Liver (tissue), 8 donors: ENCODE measurements at regions not wholly inside any gene's neighbourhood (a gene's known extent, or its start where the extent isn't known, plus 50 kb on each side); places are given as distances from the start of the nearest gene placed in this dataset.
"Not testable (repeated sequence)": the region's sequence is repeated elsewhere in the genome, so short reads cannot be mapped to it uniquely, and the experiment has no call there.

Experiments used
- DNase-seq: peaks from one replicate; pipeline ENCODE4 v3.0.0-alpha.2; 2017; ENCODE audit warnings: low spot score
- H3K27ac ChIP-seq, 2 donors: one replicate each; pipeline ENCODE4 v1.7.0; 2013; ENCODE audit warnings: inconsistent platforms in 2 of 2, low read length in 2 of 2, control low read depth in 1 of 2, low read depth in 1 of 2, mild to moderate bottlenecking in 1 of 2
- H3K27me3 ChIP-seq, 4 donors: one replicate each; pipeline versions ENCODE4 v1.6.1 to v1.7.0; 2013; ENCODE audit warnings: low read length in 3 of 4, inconsistent platforms in 1 of 4, mild to moderate bottlenecking in 1 of 4, moderate library complexity in 1 of 4; ENCODE audit not compliant: control insufficient read depth in 4 of 4, insufficient read depth in 4 of 4
- H3K36me3 ChIP-seq, 4 donors: one replicate each; pipeline versions ENCODE4 v1.6.1 to v1.7.0; 2013; ENCODE audit warnings: low read length in 3 of 4, mild to moderate bottlenecking in 3 of 4, low read depth in 1 of 4, moderate library complexity in 1 of 4; ENCODE audit not compliant: control insufficient read depth in 4 of 4, insufficient read depth in 3 of 4
- H3K4me1 ChIP-seq, 4 donors: one replicate each; pipeline versions ENCODE4 v1.6.1 to v1.7.0; 2013; ENCODE audit warnings: low read length in 3 of 4, mild to moderate bottlenecking in 3 of 4, moderate library complexity in 1 of 4; ENCODE audit not compliant: control insufficient read depth in 4 of 4, insufficient read depth in 4 of 4
- H3K4me3 ChIP-seq, 3 donors: one replicate each; pipeline versions ENCODE4 v1.6.1 to v1.7.0; 2013; ENCODE audit warnings: low read length in 3 of 3, control low read depth in 1 of 3, low read depth in 1 of 3, mild to moderate bottlenecking in 1 of 3
- H3K9ac ChIP-seq, 2 donors: one replicate each; pipeline ENCODE4 v1.7.0; 2013; ENCODE audit warnings: low read length in 2 of 2, mild to moderate bottlenecking in 2 of 2, moderate library complexity in 2 of 2, control low read depth in 1 of 2, low read depth in 1 of 2
- H3K9me3 ChIP-seq, 4 donors: one replicate each; pipeline versions ENCODE4 v1.6.1 to v1.7.0; 2013; ENCODE audit warnings: low read length in 3 of 4; ENCODE audit not compliant: control insufficient read depth in 4 of 4
- GABPA ChIP-seq, 2 donors: IDR thresholded peaks in 1 of 2; conservative IDR thresholded peaks in 1 of 2; 2 replicates each; pipeline ENCODE4 v1.6.1; 2016; ENCODE audit warnings: antibody characterized with exemption in 2 of 2, mild to moderate bottlenecking in 1 of 2, moderate library complexity in 1 of 2
- HNF4A ChIP-seq, 2 donors: conservative IDR thresholded peaks; 2 replicates each; pipeline ENCODE4 v1.6.1; 2016; ENCODE audit warnings: antibody characterized with exemption in 2 of 2, mild to moderate bottlenecking in 2 of 2
- HNF4G ChIP-seq: IDR thresholded peaks from 2 replicates; pipeline ENCODE4 v1.6.1; 2016; ENCODE audit warnings: antibody characterized with exemption
- JUND ChIP-seq, 2 donors: IDR thresholded peaks; 2 replicates each; pipeline ENCODE4 v1.6.1; 2016; ENCODE audit warnings: antibody characterized with exemption in 2 of 2
- NR2F2 ChIP-seq: IDR thresholded peaks from 2 replicates; pipeline ENCODE4 v1.6.1; 2016; ENCODE audit warnings: antibody characterized with exemption
- RAD21 ChIP-seq, 2 donors: IDR thresholded peaks; 2 replicates each; pipeline ENCODE4 v1.6.1; 2016; ENCODE audit warnings: antibody characterized with exemption in 2 of 2, mild to moderate bottlenecking in 2 of 2
- SP1 ChIP-seq: IDR thresholded peaks from 2 replicates; pipeline ENCODE4 v1.6.1; 2018; ENCODE audit warnings: antibody characterized with exemption, mild to moderate bottlenecking
- TAF1 ChIP-seq: conservative IDR thresholded peaks from 2 replicates; pipeline ENCODE4 v1.6.1; 2016; ENCODE audit warnings: antibody characterized with exemption, mild to moderate bottlenecking
- YY1 ChIP-seq: IDR thresholded peaks from 2 replicates; pipeline ENCODE4 v1.6.1; 2016; ENCODE audit warnings: antibody characterized with exemption, mild to moderate bottlenecking
- WGBS: extraction: QIAGEN DNeasy Blood & Tissue Kit; methylation state at CpG from one replicate; pipeline ENCODE4 v1.1.7; 2013; 5-methylcytosine and 5-hydroxymethylcytosine counted together
- TF ChIP-seq, protein P1 (sequence below): IDR thresholded peaks from 2 replicates; pipeline ENCODE4 v1.6.1; 2016; ENCODE audit warnings: antibody characterized with exemption, mild to moderate bottlenecking
- TF ChIP-seq, protein P2 (sequence below): IDR thresholded peaks from 2 replicates; pipeline ENCODE4 v1.6.1; 2016; ENCODE audit warnings: antibody characterized with exemption
- TF ChIP-seq, protein P3 (sequence below): fragments of 150-350 bp; IDR thresholded peaks from 2 replicates; pipeline ENCODE4 v1.5.1; 2017; ENCODE audit warnings: improper control_type of control experiment, low read depth, low read length; ENCODE audit not compliant: missing input control
- donor health status: healthy.
- donor health status: healthy.
- donor health status: healthy.
- donor health status: healthy.
- donor health status: healthy.

DNA sequence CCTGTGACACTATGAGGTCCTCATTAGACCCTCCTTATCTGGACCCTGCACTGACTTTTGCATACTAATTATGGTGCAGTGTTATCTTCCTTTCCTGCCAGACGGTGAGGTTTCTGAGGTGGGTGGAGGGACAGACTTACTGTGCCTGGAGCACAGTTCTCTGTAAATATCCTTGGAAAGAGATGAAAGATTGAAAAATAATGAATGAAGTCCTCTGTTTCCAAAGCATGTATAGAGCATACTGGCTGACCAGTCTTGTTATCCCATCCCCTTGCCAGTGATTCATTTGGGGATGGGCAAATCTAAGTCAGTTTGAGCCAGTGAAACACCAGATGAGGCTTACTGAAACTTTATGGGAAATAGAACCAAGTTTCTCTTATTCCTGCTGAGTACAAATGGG lies 152.6 kb upstream of the HDDC2 start:
- Histone ChIP-seq H3K27ac (no peak overlapping the region), H3K9ac (no peak overlapping the region), H3K4me3 (no peak overlapping the region), H3K4me1 (no peaks in the 10 kb centered on the region), H3K27me3 (no peaks in the 10 kb centered on the region), H3K36me3 (no peaks in the 10 kb centered on the region), H3K9me3 (peaks cover 1 to 17% (median 9%) of the 10 kb centered on the region in 4 donors)
- no peak for DNase-seq
- no peak for TF ChIP-seq RAD21 (IDR thresholded peaks at IDR 0.05)
- TF ChIP-seq JUND (IDR thresholded peaks at IDR 0.05): no peak
- TF ChIP-seq TAF1: no peak
- no peak for TF ChIP-seq HNF4G
- no peak for TF ChIP-seq HNF4A (conservative IDR thresholded peaks at IDR 0.05)
- no peak for TF ChIP-seq NR2F2
- no peak for TF ChIP-seq YY1
- TF ChIP-seq, protein P1, sequence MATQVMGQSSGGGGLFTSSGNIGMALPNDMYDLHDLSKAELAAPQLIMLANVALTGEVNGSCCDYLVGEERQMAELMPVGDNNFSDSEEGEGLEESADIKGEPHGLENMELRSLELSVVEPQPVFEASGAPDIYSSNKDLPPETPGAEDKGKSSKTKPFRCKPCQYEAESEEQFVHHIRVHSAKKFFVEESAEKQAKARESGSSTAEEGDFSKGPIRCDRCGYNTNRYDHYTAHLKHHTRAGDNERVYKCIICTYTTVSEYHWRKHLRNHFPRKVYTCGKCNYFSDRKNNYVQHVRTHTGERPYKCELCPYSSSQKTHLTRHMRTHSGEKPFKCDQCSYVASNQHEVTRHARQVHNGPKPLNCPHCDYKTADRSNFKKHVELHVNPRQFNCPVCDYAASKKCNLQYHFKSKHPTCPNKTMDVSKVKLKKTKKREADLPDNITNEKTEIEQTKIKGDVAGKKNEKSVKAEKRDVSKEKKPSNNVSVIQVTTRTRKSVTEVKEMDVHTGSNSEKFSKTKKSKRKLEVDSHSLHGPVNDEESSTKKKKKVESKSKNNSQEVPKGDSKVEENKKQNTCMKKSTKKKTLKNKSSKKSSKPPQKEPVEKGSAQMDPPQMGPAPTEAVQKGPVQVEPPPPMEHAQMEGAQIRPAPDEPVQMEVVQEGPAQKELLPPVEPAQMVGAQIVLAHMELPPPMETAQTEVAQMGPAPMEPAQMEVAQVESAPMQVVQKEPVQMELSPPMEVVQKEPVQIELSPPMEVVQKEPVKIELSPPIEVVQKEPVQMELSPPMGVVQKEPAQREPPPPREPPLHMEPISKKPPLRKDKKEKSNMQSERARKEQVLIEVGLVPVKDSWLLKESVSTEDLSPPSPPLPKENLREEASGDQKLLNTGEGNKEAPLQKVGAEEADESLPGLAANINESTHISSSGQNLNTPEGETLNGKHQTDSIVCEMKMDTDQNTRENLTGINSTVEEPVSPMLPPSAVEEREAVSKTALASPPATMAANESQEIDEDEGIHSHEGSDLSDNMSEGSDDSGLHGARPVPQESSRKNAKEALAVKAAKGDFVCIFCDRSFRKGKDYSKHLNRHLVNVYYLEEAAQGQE: no peak
- TF ChIP-seq SP1: no peak
- no peak for TF ChIP-seq GABPA (IDR thresholded peaks at IDR 0.05 in 1 of 2, conservative IDR thresholded peaks at IDR 0.05 in 1 of 2)
- WGBS: 85% methylated on average over 1 of the region's 1 CpG

DNA sequence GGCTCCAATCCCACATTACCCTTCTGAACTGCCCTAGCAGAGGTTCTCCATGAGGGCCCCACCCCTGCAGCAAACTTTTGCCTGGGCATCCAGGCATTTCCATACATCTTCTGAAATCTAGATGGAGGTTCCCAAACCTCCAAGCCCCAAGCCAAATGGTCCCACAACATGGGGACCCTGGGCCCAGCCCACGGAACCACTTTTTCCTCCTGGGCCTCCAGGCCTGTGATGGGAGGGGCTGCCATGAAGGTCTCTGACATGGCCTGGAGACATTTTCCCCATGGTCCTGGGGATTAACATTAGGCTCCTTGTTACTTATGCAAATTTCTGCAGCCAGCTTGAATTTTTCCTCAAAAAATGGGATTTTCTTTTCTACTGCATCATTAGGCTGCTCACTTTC lies 156.7 kb upstream of the HDDC2 start:
- not testable (repeated sequence) for DNase-seq, H3K4me3 ChIP-seq, H3K27me3 ChIP-seq, H3K4me1 ChIP-seq, H3K27ac ChIP-seq, H3K9ac ChIP-seq, H3K36me3 ChIP-seq
- peaks cover 0 to 10% (median 5%) of the 10 kb centered on the region in 4 donors for H3K9me3 ChIP-seq
- WGBS: 91% methylated on average over 1 of the region's 1 CpG

GRCh38 chr6:125465332-125465731 lies 163.6 kb upstream of the HDDC2 start:
- not testable (repeated sequence) for DNase-seq, H3K4me3 ChIP-seq, H3K36me3 ChIP-seq, H3K27me3 ChIP-seq, H3K9ac ChIP-seq, H3K9me3 ChIP-seq, H3K27ac ChIP-seq, H3K4me1 ChIP-seq
- WGBS: 84% methylated on average over 1 of the region's 1 CpG

- H3K9ac ChIP-seq: no peak overlapping the region
- DNase-seq: no peak
- no peaks in the 10 kb centered on the region for H3K9me3 ChIP-seq
- H3K36me3 ChIP-seq: no peaks in the 10 kb centered on the region
- WGBS: 75% methylated on average over 3 of the region's 3 CpGs
- H3K27ac ChIP-seq: no peak overlapping the region
- no peak overlapping the region for H3K4me3 ChIP-seq
- H3K27me3 ChIP-seq: no peaks in the 10 kb centered on the region
- TF ChIP-seq HNF4A (conservative IDR thresholded peaks at IDR 0.05): no peak
- TF ChIP-seq, protein P2, sequence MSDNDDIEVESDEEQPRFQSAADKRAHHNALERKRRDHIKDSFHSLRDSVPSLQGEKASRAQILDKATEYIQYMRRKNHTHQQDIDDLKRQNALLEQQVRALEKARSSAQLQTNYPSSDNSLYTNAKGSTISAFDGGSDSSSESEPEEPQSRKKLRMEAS: no peak
- TF ChIP-seq JUND (IDR thresholded peaks at IDR 0.05): no peak
- TF ChIP-seq HNF4G: no peak
- TF ChIP-seq, protein P3, sequence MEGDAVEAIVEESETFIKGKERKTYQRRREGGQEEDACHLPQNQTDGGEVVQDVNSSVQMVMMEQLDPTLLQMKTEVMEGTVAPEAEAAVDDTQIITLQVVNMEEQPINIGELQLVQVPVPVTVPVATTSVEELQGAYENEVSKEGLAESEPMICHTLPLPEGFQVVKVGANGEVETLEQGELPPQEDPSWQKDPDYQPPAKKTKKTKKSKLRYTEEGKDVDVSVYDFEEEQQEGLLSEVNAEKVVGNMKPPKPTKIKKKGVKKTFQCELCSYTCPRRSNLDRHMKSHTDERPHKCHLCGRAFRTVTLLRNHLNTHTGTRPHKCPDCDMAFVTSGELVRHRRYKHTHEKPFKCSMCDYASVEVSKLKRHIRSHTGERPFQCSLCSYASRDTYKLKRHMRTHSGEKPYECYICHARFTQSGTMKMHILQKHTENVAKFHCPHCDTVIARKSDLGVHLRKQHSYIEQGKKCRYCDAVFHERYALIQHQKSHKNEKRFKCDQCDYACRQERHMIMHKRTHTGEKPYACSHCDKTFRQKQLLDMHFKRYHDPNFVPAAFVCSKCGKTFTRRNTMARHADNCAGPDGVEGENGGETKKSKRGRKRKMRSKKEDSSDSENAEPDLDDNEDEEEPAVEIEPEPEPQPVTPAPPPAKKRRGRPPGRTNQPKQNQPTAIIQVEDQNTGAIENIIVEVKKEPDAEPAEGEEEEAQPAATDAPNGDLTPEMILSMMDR: no peak
- TF ChIP-seq YY1: no peak
- no peaks in the 10 kb centered on the region for H3K4me1 ChIP-seq
Measured at GRCh38 chr6:125469915-125470314, 168.1 kb upstream of the HDDC2 start.
